GM18499 (cell line): ENCODE measurements at regions not wholly inside any gene's neighbourhood (a gene's known extent, or its start where the extent isn't known, plus 50 kb on each side); places are given as distances from the start of the nearest gene placed in this dataset.
"Not testable (repeated sequence)": the region's sequence is repeated elsewhere in the genome, so short reads cannot be mapped to it uniquely, and the experiment has no call there.

Source experiments
- ATAC-seq: cut with Tn5 transposase; IDR thresholded peaks from one replicate; pipeline ENCODE4 v1.9.1; 2021; ENCODE audit warnings: moderate number of reproducible peaks; ENCODE audit not compliant: insufficient read depth, unreplicated experiment

DNA sequence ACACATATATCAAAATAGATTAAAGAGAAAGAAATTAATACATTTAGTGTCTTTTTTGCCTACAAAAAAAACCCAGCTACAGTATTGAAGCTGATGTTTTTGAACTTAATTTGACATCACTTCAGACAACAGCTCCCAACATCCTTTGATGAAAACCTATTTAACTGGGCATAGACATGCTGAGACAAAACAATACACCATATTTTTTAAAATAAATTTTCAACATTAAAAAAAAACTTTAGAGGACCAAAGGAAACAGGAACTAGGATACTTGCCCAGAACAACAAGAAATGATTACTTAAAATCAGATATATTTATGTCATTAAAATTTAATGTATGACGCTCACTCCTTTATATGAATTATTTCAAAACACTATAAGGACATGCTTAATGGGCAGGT is 178.1 kb downstream of the MREG start:
- no peak for ATAC-seq

- no peak for ATAC-seq
Observed at GRCh38 chr2:215833531-215834162, 179.7 kb downstream of the MREG start.

- ATAC-seq: no peak
Observed at GRCh38 chr2:215832791-215833190, 180.6 kb downstream of the MREG start.

DNA sequence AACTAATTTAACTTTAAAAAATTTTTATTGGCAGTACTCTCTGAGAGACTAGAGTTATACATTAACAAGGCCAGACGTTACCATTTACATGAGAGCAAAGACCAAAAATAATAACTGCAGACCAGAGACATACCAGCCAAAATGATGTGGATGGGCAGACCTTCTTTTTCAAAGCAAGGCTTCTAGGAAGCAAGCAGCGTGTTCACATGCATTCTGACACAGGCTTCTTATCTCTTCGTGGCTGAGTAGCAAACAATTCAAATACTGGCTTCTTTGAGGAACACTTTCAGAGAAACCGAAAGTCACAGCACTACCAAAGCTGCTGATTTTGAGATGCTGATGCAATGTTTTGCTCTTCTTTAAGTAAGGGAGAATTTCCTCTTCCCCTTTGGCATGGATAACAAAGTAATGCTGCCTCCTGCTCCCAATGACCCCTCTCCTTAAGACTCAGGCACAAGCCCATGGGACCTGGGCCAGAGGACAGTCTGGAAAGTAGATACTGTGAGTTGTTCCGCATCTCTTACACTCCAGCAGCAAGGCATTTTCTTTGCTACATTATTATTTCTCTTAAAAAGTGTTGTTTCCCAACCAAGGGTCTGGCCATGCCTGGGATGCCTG is 181.9 kb downstream of the MREG start:
- ATAC-seq: no peak

GRCh38 chr2:215830304-215830703 is 183.0 kb downstream of the MREG start:
- no peak for ATAC-seq

DNA sequence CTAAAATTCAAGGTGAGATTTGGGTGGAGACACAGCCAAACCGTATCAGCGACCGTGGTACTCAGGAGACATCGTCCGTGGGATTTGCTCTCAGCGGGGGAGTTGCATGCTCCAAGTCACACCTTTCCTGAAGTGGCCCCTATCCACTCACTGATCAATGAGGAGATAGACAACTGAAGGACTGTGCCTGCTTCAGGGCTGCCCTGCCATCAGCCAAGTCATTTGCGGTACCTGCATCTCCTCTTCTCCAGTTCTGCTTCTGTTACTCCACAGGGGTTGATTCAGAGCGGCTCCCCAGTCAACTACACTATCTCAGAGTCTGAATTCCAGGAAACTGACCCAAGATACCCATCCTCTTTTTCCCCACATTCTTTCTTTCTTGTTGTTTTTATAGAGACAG is 184.1 kb downstream of the MREG start:
- no peak for ATAC-seq

DNA sequence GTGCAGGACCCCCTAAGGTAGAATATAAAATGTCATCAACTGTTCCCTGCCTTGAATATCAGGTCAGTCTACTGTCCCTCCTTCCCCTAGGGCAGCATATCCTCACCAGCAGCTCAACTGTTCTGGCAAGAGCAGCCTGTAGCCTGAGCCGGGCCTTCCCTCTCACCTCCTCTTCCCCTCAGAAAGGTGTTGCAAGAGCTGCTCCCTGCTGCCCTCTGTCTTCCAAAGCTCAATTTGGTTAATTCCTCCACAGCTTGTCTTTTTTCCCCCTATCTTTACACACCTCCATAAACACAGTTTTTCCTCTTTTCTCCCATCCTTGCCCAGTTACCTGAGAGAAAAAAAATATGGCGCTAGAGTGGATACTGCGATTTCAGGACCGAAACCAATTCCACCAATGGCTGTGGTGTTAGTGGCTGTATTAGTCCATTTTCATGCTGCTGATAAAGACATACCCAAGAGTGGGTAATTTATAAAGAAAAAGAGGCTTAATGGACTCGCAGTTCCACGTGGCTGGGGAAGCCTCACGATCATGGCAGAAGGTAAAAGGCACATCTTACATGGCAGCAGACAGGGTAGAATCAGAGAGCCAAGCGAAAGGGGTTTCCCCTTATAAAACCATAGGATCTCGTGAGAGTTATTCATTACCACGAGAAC is 184.7 kb downstream of the MREG start:
- ATAC-seq: peak; percentile 85

GRCh38 chr2:215826838-215827441 is 186.4 kb downstream of the MREG start:
- ATAC-seq: no peak

DNA sequence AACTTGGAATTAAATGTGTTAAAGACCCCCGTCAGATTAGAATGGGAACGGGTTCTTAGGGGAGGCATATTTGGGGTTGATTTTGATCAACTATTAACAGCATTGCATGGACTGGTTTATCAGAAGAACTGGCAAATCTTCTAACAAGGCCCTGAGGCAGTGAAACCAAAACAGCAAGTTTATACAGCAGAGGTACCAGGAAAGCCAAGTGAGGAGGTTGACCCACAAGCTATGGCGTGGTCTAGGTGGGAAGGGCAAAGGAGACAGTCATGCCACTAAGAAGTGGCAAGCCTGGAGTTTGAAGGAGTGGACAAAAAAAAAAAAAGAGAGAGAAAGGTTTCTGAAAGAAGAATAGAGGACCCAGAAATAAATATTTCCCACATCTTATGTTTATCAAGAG is 187.0 kb downstream of the MREG start:
- ATAC-seq: no peak

- ATAC-seq: no peak
Observed at GRCh38 chr2:215825707-215826106, 187.6 kb downstream of the MREG start.

GRCh38 chr2:215821298-215821697 is 192.1 kb downstream of the MREG start:
- ATAC-seq: not testable (repeated sequence)

- ATAC-seq: not testable (repeated sequence)
Observed at GRCh38 chr2:215819713-215820112, 193.6 kb downstream of the MREG start.

- no peak for ATAC-seq
Observed at GRCh38 chr2:215817046-215817445, 196.3 kb downstream of the MREG start.

DNA sequence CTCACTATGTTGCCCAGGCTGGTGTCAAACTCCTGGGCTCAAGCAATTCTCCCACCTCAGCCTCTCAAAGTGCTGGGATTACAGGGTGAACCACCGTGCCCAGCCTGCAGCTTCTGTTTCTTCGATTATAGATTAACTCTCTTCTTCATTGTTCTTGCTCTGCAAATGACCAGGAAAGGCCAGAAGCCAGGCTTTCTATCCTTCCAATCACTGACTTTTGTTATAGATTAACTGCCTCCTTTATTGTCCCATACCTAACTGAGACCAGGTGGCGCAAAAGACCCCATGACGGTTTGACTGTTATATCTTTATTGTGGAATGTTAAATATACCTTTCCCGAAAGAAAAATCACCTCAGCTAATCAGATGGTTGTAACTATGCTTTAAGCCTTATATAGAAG is 196.9 kb downstream of the MREG start:
- no peak for ATAC-seq

DNA sequence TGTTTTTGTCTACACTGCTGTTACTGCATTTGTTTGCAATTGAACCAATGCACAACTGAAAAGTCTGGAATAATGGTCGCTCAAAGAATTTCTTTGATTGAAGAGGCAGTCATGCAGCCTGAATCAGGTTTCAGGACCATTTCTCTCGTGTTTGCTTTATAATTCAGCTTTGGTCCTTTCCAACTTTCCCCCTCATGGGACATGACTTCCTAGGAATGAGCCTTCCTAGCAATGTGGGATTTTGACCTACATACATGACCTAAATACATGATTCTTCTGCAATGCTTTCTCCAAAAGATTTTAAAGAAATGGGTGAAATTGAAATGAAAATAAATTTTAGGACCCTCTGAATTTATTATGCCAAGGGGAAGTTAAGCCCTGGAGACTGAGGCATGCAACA is 197.4 kb downstream of the MREG start:
- ATAC-seq: no peak

GRCh38 chr2:215812966-215813365 is 200.4 kb downstream of the MREG start:
- ATAC-seq: no peak

GRCh38 chr2:215811409-215812345 is 201.7 kb downstream of the MREG start:
- peak; percentile 97 for ATAC-seq

- peak; percentile 31 for ATAC-seq
Observed at GRCh38 chr2:215811003-215811402, 202.3 kb downstream of the MREG start.

DNA sequence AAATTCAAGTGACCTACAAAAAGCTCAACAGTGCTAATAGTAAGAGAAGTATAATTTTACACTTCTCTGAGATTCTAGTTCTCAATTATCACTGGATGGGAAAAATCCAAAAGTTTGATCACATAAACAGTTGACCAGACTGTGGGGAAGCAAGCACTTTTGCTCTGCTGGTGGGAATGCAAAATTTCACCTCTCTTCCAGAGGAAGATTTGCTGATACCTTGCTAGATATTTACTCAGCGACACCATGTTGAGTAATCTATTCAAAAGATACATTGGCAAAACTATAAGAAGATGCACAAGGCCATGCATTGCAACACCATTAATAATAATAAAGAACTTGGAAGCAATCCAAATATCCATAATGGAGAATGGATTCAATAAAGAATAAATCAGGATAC is 204.4 kb downstream of the MREG start:
- ATAC-seq: no peak

GRCh38 chr2:215808194-215808593 is 205.2 kb downstream of the MREG start:
- ATAC-seq: no peak
